ENCODE measurements at regions not wholly inside any gene's neighbourhood (a gene's known extent, or its start where the extent isn't known, plus 50 kb on each side); places are given as distances from the start of the nearest gene placed in this dataset.
"Not testable (repeated sequence)": the region's sequence is repeated elsewhere in the genome, so short reads cannot be mapped to it uniquely, and the experiment has no call there.

DNA sequence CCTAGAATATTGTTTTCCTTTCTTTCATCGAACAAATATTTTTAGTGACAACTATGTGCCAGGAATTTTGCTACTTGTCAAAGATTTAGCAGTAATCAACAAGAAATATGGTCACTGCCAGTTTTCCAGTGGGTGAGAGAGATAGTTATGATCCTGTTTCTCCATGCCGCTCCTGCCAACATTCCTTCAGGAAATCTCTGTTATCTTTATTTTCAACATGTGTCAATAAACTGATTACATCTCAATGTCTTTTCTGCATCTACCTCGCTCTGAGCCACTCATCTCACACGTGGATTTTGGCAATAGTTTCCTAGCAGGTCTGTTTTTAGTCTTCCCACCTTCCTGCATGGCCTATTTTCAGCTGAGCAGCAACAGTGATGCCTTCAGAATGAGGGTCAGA is 650.0 kb upstream of the STXBP6 start:
- DNase-seq (ENCODE audit: extremely low spot score), result no peak
- Histone ChIP-seq H3K9me3 (no peaks in the 10 kb centered on the region), H3K27ac (replicated peaks in 1 of 4) (no peak overlapping the region), H3K27me3 (no peaks in the 10 kb centered on the region), H3K36me3 (no peaks in the 10 kb centered on the region), H3K4me1 (no peaks in the 10 kb centered on the region), H3K4me3 (no peak overlapping the region)
- TF ChIP-seq POLR2AphosphoS5 (IDR thresholded peaks at IDR 0.05) (no peak), POLR2A (IDR thresholded peaks at IDR 0.05; ENCODE audit: low read depth) (no peak), EP300 (IDR thresholded peaks at IDR 0.05) (no peak)
- TF ChIP-seq, protein P1, sequence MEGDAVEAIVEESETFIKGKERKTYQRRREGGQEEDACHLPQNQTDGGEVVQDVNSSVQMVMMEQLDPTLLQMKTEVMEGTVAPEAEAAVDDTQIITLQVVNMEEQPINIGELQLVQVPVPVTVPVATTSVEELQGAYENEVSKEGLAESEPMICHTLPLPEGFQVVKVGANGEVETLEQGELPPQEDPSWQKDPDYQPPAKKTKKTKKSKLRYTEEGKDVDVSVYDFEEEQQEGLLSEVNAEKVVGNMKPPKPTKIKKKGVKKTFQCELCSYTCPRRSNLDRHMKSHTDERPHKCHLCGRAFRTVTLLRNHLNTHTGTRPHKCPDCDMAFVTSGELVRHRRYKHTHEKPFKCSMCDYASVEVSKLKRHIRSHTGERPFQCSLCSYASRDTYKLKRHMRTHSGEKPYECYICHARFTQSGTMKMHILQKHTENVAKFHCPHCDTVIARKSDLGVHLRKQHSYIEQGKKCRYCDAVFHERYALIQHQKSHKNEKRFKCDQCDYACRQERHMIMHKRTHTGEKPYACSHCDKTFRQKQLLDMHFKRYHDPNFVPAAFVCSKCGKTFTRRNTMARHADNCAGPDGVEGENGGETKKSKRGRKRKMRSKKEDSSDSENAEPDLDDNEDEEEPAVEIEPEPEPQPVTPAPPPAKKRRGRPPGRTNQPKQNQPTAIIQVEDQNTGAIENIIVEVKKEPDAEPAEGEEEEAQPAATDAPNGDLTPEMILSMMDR (IDR thresholded peaks at IDR 0.05), result no peak
- 68% methylated on average over 4 of the region's 4 CpGs for WGBS
- intact Hi-C loops (cut with DNase I), result no loop called here

DNA sequence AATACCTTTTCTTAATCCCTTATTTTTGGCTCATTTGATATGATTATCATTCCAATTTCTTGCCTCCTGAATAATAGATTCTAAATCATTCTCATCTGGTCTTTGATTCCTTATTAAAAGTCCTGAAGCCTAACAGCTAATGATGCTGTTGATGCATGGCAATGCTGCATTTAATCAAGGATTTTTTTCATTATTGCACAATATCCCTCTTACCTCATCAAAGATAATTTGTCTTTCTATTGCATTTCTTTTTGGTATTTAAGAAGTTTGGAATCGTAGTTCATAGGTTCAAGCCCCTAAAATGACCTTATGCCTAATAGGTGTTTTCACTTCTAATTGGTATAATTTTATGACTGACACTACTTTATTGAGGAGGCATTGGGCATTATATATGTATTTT is 648.2 kb upstream of the STXBP6 start:
- Histone ChIP-seq H3K4me1 (no peaks in the 10 kb centered on the region), H3K9me3 (no peaks in the 10 kb centered on the region), H3K27ac (replicated peaks in 1 of 4) (no peak overlapping the region), H3K27me3 (no peaks in the 10 kb centered on the region), H3K4me3 (no peak overlapping the region), H3K36me3 (no peaks in the 10 kb centered on the region)
- TF ChIP-seq POLR2A (IDR thresholded peaks at IDR 0.05; ENCODE audit: low read depth), result no peak
- no peak for TF ChIP-seq EP300 (IDR thresholded peaks at IDR 0.05)
- TF ChIP-seq, protein P1 (IDR thresholded peaks at IDR 0.05), result no peak
- no peak for TF ChIP-seq POLR2AphosphoS5 (IDR thresholded peaks at IDR 0.05)
- intact Hi-C loops (cut with DNase I), result no loop called here
- DNase-seq (ENCODE audit: extremely low spot score), result no peak
- 71% methylated on average over 1 of the region's 1 CpG for WGBS

DNA sequence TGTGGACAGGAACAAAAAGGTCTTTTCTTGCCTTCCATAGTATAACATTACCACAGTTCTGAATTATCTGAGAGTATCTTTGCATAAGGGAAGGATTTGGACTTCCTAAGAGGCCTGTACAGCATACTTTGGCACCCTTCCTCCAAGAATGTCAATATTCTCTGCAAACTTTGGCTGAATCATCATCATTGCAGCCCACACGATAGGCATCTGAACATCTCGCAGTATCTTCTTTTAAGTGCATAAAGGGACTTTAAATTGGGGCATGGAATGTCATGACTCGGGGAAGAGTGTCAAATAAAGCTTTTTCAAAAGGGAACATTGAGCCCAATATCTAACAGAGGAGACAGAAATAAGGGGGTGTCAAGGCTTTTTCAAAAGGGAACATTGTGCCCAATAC is 646.2 kb upstream of the STXBP6 start:
- intact Hi-C loops (cut with DNase I), result no loop called here
- H3K4me1 ChIP-seq, result no peaks in the 10 kb centered on the region
- DNase-seq (ENCODE audit: extremely low spot score), result no peak
- TF ChIP-seq, protein P1 (IDR thresholded peaks at IDR 0.05), result no peak
- TF ChIP-seq POLR2A (IDR thresholded peaks at IDR 0.05; ENCODE audit: low read depth) (no peak), POLR2AphosphoS5 (IDR thresholded peaks at IDR 0.05) (no peak), EP300 (IDR thresholded peaks at IDR 0.05) (no peak)
- H3K27ac ChIP-seq (replicated peaks in 1 of 4), result no peak overlapping the region
- H3K27me3 ChIP-seq, result no peaks in the 10 kb centered on the region
- no peaks in the 10 kb centered on the region for H3K36me3 ChIP-seq
- no peak overlapping the region for H3K4me3 ChIP-seq
- WGBS, result 88% methylated on average over 3 of the region's 3 CpGs
- no peaks in the 10 kb centered on the region for H3K9me3 ChIP-seq

DNA sequence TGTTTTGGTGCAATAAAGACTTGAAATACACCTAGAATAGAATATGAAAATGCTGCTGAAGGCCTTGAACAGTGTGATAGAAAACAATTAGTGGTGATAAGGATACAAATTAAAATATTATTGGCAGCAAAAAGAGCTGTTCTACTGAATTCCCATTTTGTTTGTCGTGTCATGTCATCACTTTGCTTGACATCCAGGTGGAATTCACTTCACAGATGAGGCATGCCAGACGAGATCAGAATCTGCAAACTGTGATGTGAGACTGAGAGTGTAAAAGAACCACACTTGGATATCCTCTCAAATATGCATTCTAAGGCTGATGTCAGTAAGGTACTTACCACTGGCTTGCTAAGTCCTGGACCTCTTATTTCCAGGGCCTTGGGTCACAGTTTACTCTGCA is 635.1 kb upstream of the STXBP6 start:
- no peak for DNase-seq (ENCODE audit: extremely low spot score)
- Histone ChIP-seq H3K4me3 (no peak overlapping the region), H3K9me3 (no peaks in the 10 kb centered on the region), H3K36me3 (no peaks in the 10 kb centered on the region), H3K4me1 (no peaks in the 10 kb centered on the region), H3K27ac (replicated peaks in 1 of 4) (no peak overlapping the region), H3K27me3 (no peaks in the 10 kb centered on the region)
- TF ChIP-seq EP300 (IDR thresholded peaks at IDR 0.05), result no peak
- no peak for TF ChIP-seq POLR2AphosphoS5 (IDR thresholded peaks at IDR 0.05)
- TF ChIP-seq, protein P1 (IDR thresholded peaks at IDR 0.05), result no peak
- no peak for TF ChIP-seq POLR2A (IDR thresholded peaks at IDR 0.05; ENCODE audit: low read depth)
- 58% methylated on average over 2 of the region's 2 CpGs for WGBS
- intact Hi-C loops (cut with DNase I), result no loop called here

DNA sequence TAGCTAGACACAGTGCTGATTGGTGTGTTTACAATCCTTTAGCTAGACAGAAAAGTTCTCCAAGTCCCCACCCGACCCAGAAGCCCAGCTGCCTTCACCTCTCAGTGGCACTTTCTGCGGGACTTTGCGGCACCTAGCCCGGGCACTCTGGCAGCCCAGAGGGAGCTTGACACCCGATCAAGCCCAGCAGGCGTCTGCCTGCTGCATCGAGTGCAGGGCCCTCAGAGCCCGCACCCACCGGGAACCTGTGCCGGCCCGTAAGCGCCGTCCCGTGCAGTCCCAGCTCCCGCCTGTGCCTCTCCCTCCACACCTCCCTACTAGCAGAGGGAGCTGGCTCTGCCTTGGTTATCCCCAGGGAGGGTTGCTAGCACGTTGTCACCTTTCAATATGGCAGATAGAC is 631.0 kb upstream of the STXBP6 start:
- H3K9me3 ChIP-seq, result no peaks in the 10 kb centered on the region
- 87% methylated on average over 14 of the region's 16 CpGs for WGBS
- no peak for DNase-seq (ENCODE audit: extremely low spot score)
- no peaks in the 10 kb centered on the region for H3K27me3 ChIP-seq
- intact Hi-C loops (cut with DNase I), result no loop called here
- H3K27ac ChIP-seq (replicated peaks in 1 of 4), result no peak overlapping the region
- H3K4me3 ChIP-seq, result no peak overlapping the region
- no peaks in the 10 kb centered on the region for H3K36me3 ChIP-seq
- no peak for TF ChIP-seq POLR2A (IDR thresholded peaks at IDR 0.05; ENCODE audit: low read depth)
- TF ChIP-seq, protein P1 (IDR thresholded peaks at IDR 0.05), result no peak
- TF ChIP-seq EP300 (IDR thresholded peaks at IDR 0.05), result no peak
- no peak for TF ChIP-seq POLR2AphosphoS5 (IDR thresholded peaks at IDR 0.05)
- no peaks in the 10 kb centered on the region for H3K4me1 ChIP-seq

DNA sequence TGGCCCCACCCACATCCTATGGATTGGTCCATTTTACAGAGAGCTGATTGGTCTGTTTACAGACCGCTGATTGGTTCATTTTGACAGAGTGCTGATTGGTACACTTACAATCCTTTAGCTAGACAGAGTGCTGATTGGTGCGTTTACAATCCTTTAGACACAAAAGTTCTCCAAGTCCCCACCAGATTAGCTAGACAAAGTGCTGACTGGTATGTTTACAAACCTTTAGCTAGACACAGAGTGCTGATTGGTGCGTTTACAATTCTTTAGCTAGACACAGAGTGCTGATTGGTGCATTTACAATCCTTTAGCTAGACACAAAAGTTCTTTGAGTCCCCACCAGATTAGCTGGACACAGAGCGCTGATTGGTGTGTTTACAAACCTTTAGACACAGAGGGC is 630.6 kb upstream of the STXBP6 start:
- H3K27ac ChIP-seq (replicated peaks in 1 of 4); H3K36me3 ChIP-seq; H3K4me1 ChIP-seq; H3K9me3 ChIP-seq; H3K4me3 ChIP-seq; intact Hi-C loops (cut with DNase I); H3K27me3 ChIP-seq; DNase-seq (ENCODE audit: extremely low spot score): not testable (repeated sequence)
- WGBS, result 98% methylated on average over 4 of the region's 4 CpGs

Measured in esophagus muscularis mucosa (tissue), 4 donors.